ENCODE measurements at regions not wholly inside any gene's neighbourhood (a gene's known extent, or its start where the extent isn't known, plus 50 kb on each side); places are given as distances from the start of the nearest gene placed in this dataset.

GRCh38 chr6:4401408-4402368 is 266.3 kb upstream of the ECI2 start:
- no peak for ATAC-seq
- no peak for TF ChIP-seq GLIS3 (CRISPR knock-in tag; IDR thresholded peaks at IDR 0.05)
- TF ChIP-seq ZNF8 (CRISPR knock-in tag; IDR thresholded peaks at IDR 0.05), result no peak
- no peak for TF ChIP-seq PATZ1 (CRISPR knock-in tag; IDR thresholded peaks at IDR 0.05; ENCODE audit: borderline replicate concordance)
- no peak for TF ChIP-seq ISL1 (CRISPR knock-in tag; IDR thresholded peaks at IDR 0.05)
- no peak for TF ChIP-seq ZC3H10 (CRISPR knock-in tag; IDR thresholded peaks at IDR 0.05)
- no peak for TF ChIP-seq BACH2 (CRISPR knock-in tag; IDR thresholded peaks at IDR 0.05; ENCODE audit: borderline replicate concordance)
- no peak for TF ChIP-seq ARNTL (CRISPR knock-in tag; IDR thresholded peaks at IDR 0.05; ENCODE audit: borderline replicate concordance, low read depth)
- no peak for TF ChIP-seq TOX (CRISPR knock-in tag; IDR thresholded peaks at IDR 0.05; ENCODE audit: borderline replicate concordance)
- TF ChIP-seq POU6F1 (CRISPR knock-in tag; IDR thresholded peaks at IDR 0.05; ENCODE audit: borderline replicate concordance, low read depth), result no peak
- no peak for TF ChIP-seq CREB5 (CRISPR knock-in tag; IDR thresholded peaks at IDR 0.05; ENCODE audit: low read depth)
- TF ChIP-seq TSHZ2 (CRISPR knock-in tag; IDR thresholded peaks at IDR 0.05), result no peak
- TF ChIP-seq CSDC2 (CRISPR knock-in tag; IDR thresholded peaks at IDR 0.05), result no peak
- TF ChIP-seq RARB (CRISPR knock-in tag; IDR thresholded peaks at IDR 0.05), result no peak
- TF ChIP-seq ZFP3 (CRISPR knock-in tag; IDR thresholded peaks at IDR 0.05), result no peak
- TF ChIP-seq ZNF70 (CRISPR knock-in tag; IDR thresholded peaks at IDR 0.05), result no peak
- TF ChIP-seq OSR1 (CRISPR knock-in tag; IDR thresholded peaks at IDR 0.05), result no peak
- TF ChIP-seq TCF4 (CRISPR knock-in tag; IDR thresholded peaks at IDR 0.05; ENCODE audit: borderline replicate concordance), result no peak
- TF ChIP-seq ZFP30 (CRISPR knock-in tag; IDR thresholded peaks at IDR 0.05), result no peak
- no peak for TF ChIP-seq SNAI2 (CRISPR knock-in tag; IDR thresholded peaks at IDR 0.05)
- TF ChIP-seq ZNF565 (CRISPR knock-in tag; conservative IDR thresholded peaks at IDR 0.05; ENCODE audit: low read depth), result no peak

- no peak for ATAC-seq
These were observed 264.3 kb upstream of the ECI2 start for GRCh38 chr6:4399656-4400055.

More at GRCh38 chr6:4399656-4400055, 264.3 kb upstream of the ECI2 start:
- TF ChIP-seq PATZ1 (CRISPR knock-in tag; IDR thresholded peaks at IDR 0.05; ENCODE audit: borderline replicate concordance), result no peak
- TF ChIP-seq SNAI2 (CRISPR knock-in tag; IDR thresholded peaks at IDR 0.05), result no peak
- TF ChIP-seq CSDC2 (CRISPR knock-in tag; IDR thresholded peaks at IDR 0.05), result no peak

All from SK-N-SH treated with all-trans-retinoic acid at 6 μM for 48 hours (cell line).